HUES6 (cell line): ENCODE measurements at regions not wholly inside any gene's neighbourhood (a gene's known extent, or its start where the extent isn't known, plus 50 kb on each side); places are given as distances from the start of the nearest gene placed in this dataset.
"Not testable (repeated sequence)": the region's sequence is repeated elsewhere in the genome, so short reads cannot be mapped to it uniquely, and the experiment has no call there.

Experiments
- H3K27ac ChIP-seq: 2 replicates; pipeline ENCODE4 v1.7.0; 2013; ENCODE audit warnings: low read depth, mild to moderate bottlenecking, low read length, inconsistent platforms
- H3K27me3 ChIP-seq: 2 replicates; pipeline ENCODE4 v1.6.1; 2013; ENCODE audit warnings: low read length; ENCODE audit not compliant: control insufficient read depth, insufficient read depth
- H3K36me3 ChIP-seq: 2 replicates; pipeline ENCODE4 v1.6.1; 2013; ENCODE audit warnings: low read length; ENCODE audit not compliant: control insufficient read depth, insufficient read depth
- H3K4me1 ChIP-seq: 2 replicates; pipeline ENCODE4 v1.6.1; 2013; ENCODE audit warnings: low read length; ENCODE audit not compliant: control insufficient read depth, insufficient read depth
- H3K4me3 ChIP-seq: 2 replicates; pipeline ENCODE4 v1.5.1; 2013; ENCODE audit warnings: low read depth, low read length
- H3K9ac ChIP-seq: one replicate; pipeline ENCODE4 v1.6.1; 2013; ENCODE audit warnings: mild to moderate bottlenecking, low read length
- H3K9me3 ChIP-seq: 2 replicates; pipeline ENCODE4 v1.6.1; 2013; ENCODE audit warnings: low read depth, low read length; ENCODE audit not compliant: control insufficient read depth, insufficient read depth

GRCh38 chr18:78822171-78822948, 157.3 kb upstream of the SALL3 start:
- H3K27me3 ChIP-seq = no peaks in the 10 kb centered on the region
- peaks cover 5% of the 10 kb centered on the region; the same call in 1 of the 2 replicates for H3K4me1 ChIP-seq
- H3K9me3 ChIP-seq = peaks cover 3% of the 10 kb centered on the region; the same call in 1 of the 2 replicates
- H3K27ac ChIP-seq = no peak overlapping the region
- no peaks in the 10 kb centered on the region for H3K36me3 ChIP-seq
- no peak overlapping the region for H3K9ac ChIP-seq
- H3K4me3 ChIP-seq = no peak overlapping the region

- Histone ChIP-seq H3K9ac (no peak overlapping the region), H3K36me3 (no peaks in the 10 kb centered on the region), H3K27me3 (no peaks in the 10 kb centered on the region), H3K27ac (no peak overlapping the region), H3K9me3 (peaks cover 3% of the 10 kb centered on the region; the same call in 1 of the 2 replicates), H3K4me1 (peaks cover 5% of the 10 kb centered on the region; the same call in 1 of the 2 replicates), H3K4me3 (no peak overlapping the region)
These were observed 156.7 kb upstream of the SALL3 start for GRCh38 chr18:78822949-78823285.

DNA sequence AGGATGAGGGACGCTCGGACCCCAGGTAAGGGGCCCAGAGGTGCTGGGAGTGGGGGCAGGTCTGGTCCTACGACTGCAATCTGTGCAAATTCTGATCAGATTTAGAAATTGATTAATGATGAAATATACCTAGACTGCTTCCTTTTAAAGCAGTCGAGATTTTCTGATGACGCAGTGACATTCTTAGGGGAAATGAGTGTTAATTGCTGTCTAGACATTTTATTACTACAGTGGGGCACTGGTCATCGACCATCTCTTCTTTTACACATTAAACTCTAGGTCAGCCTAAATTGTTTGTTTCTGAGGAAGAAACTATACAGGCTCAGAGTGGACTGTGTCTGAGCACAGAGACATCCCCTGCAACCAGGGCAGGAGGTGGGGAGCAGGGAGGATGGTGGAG, 154.4 kb upstream of the SALL3 start:
- H3K9me3 ChIP-seq = peaks cover 3% of the 10 kb centered on the region; the same call in 1 of the 2 replicates
- no peak overlapping the region for H3K9ac ChIP-seq
- no peak overlapping the region for H3K4me3 ChIP-seq
- no peaks in the 10 kb centered on the region for H3K36me3 ChIP-seq
- H3K4me1 ChIP-seq = peaks cover 5% of the 10 kb centered on the region; the same call in 1 of the 2 replicates
- no peaks in the 10 kb centered on the region for H3K27me3 ChIP-seq
- H3K27ac ChIP-seq = no peak overlapping the region

GRCh38 chr18:78826631-78827030, 153.0 kb upstream of the SALL3 start:
- Histone ChIP-seq H3K36me3 (no peaks in the 10 kb centered on the region), H3K27me3 (no peaks in the 10 kb centered on the region), H3K4me1 (no peaks in the 10 kb centered on the region), H3K9ac (no peak overlapping the region), H3K9me3 (peaks cover 3% of the 10 kb centered on the region; the same call in 1 of the 2 replicates), H3K27ac (no peak overlapping the region), H3K4me3 (no peak overlapping the region)

DNA sequence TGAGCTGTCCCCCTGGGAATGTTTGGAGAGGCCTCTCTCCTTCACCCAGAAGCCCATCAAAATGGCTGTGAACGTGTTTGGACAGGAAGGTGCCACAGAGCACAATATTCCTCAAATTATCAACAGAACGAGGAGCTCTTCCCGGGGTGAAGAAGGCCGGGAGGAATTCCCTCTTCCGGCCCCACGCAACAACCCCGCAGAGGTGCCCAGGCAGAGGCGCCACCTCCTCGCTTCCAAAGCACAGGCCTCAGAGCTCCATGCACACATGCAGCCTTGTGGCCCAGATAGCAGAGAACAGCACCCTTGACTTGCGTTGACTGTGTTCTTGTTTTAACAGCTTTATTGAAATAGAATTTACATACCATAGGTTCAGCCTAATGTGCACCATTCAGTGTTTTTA, 152.5 kb upstream of the SALL3 start:
- H3K9ac ChIP-seq = no peak overlapping the region

GRCh38 chr18:78828131-78828530, 151.5 kb upstream of the SALL3 start:
- Histone ChIP-seq H3K4me1 (no peaks in the 10 kb centered on the region), H3K9me3 (no peaks in the 10 kb centered on the region), H3K4me3 (no peak overlapping the region), H3K9ac (no peak overlapping the region), H3K27ac (no peak overlapping the region), H3K36me3 (no peaks in the 10 kb centered on the region), H3K27me3 (no peaks in the 10 kb centered on the region)

More for the DNA sequence above, 152.5 kb upstream of the SALL3 start:
- H3K36me3 ChIP-seq = no peaks in the 10 kb centered on the region
- peaks cover 3% of the 10 kb centered on the region; the same call in 1 of the 2 replicates for H3K9me3 ChIP-seq
- no peaks in the 10 kb centered on the region for H3K4me1 ChIP-seq
- H3K27ac ChIP-seq = no peak overlapping the region
- H3K4me3 ChIP-seq = no peak overlapping the region
- H3K27me3 ChIP-seq = no peaks in the 10 kb centered on the region

DNA sequence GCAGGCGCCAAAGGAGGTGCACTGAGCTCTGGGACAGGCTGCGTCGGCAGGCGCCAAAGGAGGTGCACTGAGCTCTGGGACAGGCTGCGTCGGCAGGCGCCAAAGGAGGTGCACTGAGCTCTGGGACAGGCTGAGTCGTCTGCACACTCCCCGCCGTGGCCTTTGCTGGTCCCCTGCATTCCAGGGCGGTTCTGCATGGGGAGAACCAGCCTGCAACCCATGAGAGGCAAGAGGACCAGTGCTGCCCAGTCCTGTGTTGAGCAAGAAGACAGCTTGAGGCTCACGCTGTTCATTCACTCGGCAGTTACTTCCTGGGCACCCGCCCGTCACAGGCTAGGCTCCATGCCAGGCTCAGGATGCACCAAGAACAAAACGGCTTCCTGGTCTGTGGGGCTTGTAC, 150.6 kb upstream of the SALL3 start:
- H3K27ac ChIP-seq, H3K27me3 ChIP-seq, H3K4me1 ChIP-seq, H3K9ac ChIP-seq, H3K4me3 ChIP-seq, H3K9me3 ChIP-seq, H3K36me3 ChIP-seq: not testable (repeated sequence)

DNA sequence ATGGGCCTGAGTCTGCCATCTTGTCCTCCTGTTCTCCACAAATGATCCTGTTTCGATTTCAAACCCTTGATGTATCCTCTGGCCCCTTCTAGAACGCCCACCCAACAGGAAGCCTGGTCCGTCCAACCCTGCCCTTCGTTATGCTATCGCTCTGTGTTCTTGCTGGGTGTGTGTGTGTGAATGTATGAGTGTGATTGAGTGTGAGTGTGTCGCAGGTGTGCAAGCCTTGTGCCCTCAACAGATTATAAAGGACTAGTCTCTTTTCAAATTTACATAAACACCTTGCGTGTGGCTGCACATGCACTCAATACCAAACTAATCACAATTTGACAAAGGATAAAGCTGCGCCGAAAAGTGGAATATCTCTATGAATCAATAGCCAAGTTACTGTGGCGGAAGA, 149.5 kb upstream of the SALL3 start:
- Histone ChIP-seq H3K4me3 (no peak overlapping the region), H3K27me3 (no peaks in the 10 kb centered on the region), H3K36me3 (no peaks in the 10 kb centered on the region)

DNA sequence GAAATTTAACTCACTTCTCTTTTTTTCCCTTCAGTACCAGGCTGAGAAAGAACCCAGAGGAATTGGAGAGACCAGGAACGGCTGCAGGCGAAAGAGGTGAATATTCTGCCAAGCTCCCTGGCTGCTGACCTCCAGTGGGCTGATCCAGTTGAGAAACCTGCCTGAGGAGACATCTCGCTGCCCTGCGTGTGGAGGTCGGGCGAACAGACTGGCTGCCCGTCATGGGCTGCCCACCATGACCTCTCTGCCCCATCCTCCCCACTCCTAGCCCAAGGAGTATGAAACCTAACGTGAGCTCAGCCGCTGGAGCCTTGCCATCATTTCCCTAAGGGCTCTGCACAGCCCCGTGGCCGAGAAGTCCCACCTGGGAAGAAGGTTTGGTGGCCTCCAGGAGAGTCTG, 148.8 kb upstream of the SALL3 start:
- Histone ChIP-seq H3K4me3 (no peak overlapping the region), H3K4me1 (no peaks in the 10 kb centered on the region), H3K27me3 (no peaks in the 10 kb centered on the region), H3K9ac (no peak overlapping the region), H3K36me3 (no peaks in the 10 kb centered on the region), H3K9me3 (no peaks in the 10 kb centered on the region), H3K27ac (no peak overlapping the region)

More for the DNA sequence above, 149.5 kb upstream of the SALL3 start:
- Histone ChIP-seq H3K27ac (no peak overlapping the region), H3K9ac (no peak overlapping the region), H3K4me1 (no peaks in the 10 kb centered on the region), H3K9me3 (no peaks in the 10 kb centered on the region)

GRCh38 chr18:78831603-78832002, 148.0 kb upstream of the SALL3 start:
- Histone ChIP-seq H3K4me1 (no peaks in the 10 kb centered on the region), H3K27ac (no peak overlapping the region), H3K9ac (no peak overlapping the region), H3K27me3 (no peaks in the 10 kb centered on the region), H3K4me3 (no peak overlapping the region), H3K9me3 (no peaks in the 10 kb centered on the region), H3K36me3 (no peaks in the 10 kb centered on the region)

DNA sequence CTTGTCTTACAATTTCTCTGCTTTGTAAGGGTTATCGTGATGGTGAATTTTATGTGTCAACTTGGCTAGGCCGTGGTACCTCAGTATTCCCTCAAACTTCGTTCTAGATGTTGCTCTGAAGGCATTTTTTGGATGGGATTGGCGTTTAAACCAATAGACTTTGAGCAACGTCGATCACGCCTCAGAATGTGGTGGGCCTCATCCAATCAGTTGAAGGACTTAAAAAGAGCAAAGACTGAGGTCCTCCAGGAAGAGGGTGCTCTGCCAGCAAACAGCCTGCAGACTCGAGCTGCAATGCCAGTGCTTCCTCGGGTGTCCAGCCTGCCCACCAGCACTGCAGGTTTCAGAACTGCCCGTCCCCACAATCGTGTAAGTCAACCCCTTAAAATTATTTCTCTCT, 145.8 kb upstream of the SALL3 start:
- H3K27me3 ChIP-seq = no peaks in the 10 kb centered on the region
- no peaks in the 10 kb centered on the region; the same call in 1 of the 2 replicates for H3K9me3 ChIP-seq
- H3K9ac ChIP-seq = no peak overlapping the region
- no peaks in the 10 kb centered on the region for H3K4me1 ChIP-seq
- H3K36me3 ChIP-seq = no peaks in the 10 kb centered on the region
- no peak overlapping the region for H3K27ac ChIP-seq
- H3K4me3 ChIP-seq = no peak overlapping the region
